Mesothelial cell of epicardium (in vitro differentiated cells): ENCODE measurements at regions not wholly inside any gene's neighbourhood (a gene's known extent, or its start where the extent isn't known, plus 50 kb on each side); places are given as distances from the start of the nearest gene placed in this dataset.

Experiments used
- DNase-seq, 2 experiments: peaks; one replicate each; pipeline ENCODE4 v3.0.0; 2021; ENCODE audit warnings: low spot score in 2 of 2; ENCODE audit not compliant: unreplicated experiment in 2 of 2
- H3K27ac Mint-ChIP-seq: 2 replicates; pipeline ENCODE4 v1.8.0; 2021; ENCODE audit warnings: mixed read lengths
- H3K27me3 Mint-ChIP-seq: 2 replicates; pipeline ENCODE4 v1.8.0; 2021; ENCODE audit warnings: low read depth, mixed read lengths
- H3K36me3 Mint-ChIP-seq: 2 replicates; pipeline ENCODE4 v1.8.0; 2021; ENCODE audit warnings: mixed read lengths
- H3K4me1 Mint-ChIP-seq: 2 replicates; pipeline ENCODE4 v1.8.0; 2021; ENCODE audit warnings: mixed read lengths
- H3K4me3 Mint-ChIP-seq: 2 replicates; pipeline ENCODE4 v1.8.0; 2021; ENCODE audit warnings: mild to moderate bottlenecking, moderate library complexity, mixed read lengths
- H3K9me3 Mint-ChIP-seq: 2 replicates; pipeline ENCODE4 v1.8.0; 2021; ENCODE audit warnings: mixed read lengths
- TF ChIP-seq, protein P1 (sequence below): fragments of 200-600 bp; sonication (generic); IDR thresholded peaks from one replicate; pipeline ENCODE4 v1.5.0; 2021; ENCODE audit warnings: antibody characterized with exemption; ENCODE audit not compliant: unreplicated experiment

DNA sequence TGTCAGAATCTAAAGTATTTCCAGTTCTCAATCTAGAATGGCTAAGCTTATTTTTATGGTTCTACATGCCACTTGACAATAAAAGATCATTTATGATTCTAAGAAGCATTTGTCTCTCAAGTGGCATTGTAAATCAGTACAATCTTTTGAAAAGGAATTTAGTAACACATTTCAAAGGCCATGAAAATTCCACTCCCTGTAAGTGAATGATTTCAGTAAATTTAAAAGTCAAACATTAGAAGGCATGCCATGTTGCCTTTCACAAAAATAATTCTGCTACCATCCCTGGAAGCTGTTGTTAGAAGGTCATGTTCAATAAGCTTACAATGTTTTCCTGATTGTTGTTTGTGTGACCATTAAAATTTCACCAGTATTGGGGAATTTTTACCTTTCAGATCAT lies 142.9 kb downstream of the RPIA start:
- DNase-seq = no peak

DNA sequence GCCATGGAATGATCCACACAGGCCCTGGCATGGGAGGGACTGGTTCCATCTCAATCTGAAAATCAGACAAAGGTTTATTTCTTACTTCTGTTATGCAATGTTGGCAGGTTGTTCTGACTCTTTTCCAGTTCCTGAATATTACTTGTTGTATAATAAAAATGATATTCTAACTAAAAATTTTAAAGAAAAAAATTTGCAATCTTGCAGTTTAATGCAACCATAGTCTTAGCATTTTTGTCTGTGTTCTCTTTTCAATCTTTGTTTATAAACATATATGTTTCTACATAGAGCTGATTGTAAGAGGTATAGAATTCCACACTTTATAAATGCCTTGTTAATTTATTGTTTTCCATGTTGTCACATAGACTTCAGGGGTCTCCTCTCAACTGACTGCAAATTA lies 143.4 kb downstream of the RPIA start:
- Mint-ChIP-seq H3K27me3 (no peaks in the 10 kb centered on the region), H3K4me1 (no peaks in the 10 kb centered on the region), H3K27ac (no peak overlapping the region), H3K36me3 (no peaks in the 10 kb centered on the region), H3K9me3 (peaks cover 30% of the 10 kb centered on the region), H3K4me3 (no peak overlapping the region)
- DNase-seq = no peak
- TF ChIP-seq, protein P1, sequence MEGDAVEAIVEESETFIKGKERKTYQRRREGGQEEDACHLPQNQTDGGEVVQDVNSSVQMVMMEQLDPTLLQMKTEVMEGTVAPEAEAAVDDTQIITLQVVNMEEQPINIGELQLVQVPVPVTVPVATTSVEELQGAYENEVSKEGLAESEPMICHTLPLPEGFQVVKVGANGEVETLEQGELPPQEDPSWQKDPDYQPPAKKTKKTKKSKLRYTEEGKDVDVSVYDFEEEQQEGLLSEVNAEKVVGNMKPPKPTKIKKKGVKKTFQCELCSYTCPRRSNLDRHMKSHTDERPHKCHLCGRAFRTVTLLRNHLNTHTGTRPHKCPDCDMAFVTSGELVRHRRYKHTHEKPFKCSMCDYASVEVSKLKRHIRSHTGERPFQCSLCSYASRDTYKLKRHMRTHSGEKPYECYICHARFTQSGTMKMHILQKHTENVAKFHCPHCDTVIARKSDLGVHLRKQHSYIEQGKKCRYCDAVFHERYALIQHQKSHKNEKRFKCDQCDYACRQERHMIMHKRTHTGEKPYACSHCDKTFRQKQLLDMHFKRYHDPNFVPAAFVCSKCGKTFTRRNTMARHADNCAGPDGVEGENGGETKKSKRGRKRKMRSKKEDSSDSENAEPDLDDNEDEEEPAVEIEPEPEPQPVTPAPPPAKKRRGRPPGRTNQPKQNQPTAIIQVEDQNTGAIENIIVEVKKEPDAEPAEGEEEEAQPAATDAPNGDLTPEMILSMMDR = no peak

More for the DNA sequence above, 142.9 kb downstream of the RPIA start:
- Mint-ChIP-seq H3K4me3 (no peak overlapping the region), H3K4me1 (no peaks in the 10 kb centered on the region), H3K27me3 (no peaks in the 10 kb centered on the region), H3K36me3 (no peaks in the 10 kb centered on the region), H3K9me3 (peaks cover 28% of the 10 kb centered on the region), H3K27ac (no peak overlapping the region)
- TF ChIP-seq, protein P1 = no peak

DNA sequence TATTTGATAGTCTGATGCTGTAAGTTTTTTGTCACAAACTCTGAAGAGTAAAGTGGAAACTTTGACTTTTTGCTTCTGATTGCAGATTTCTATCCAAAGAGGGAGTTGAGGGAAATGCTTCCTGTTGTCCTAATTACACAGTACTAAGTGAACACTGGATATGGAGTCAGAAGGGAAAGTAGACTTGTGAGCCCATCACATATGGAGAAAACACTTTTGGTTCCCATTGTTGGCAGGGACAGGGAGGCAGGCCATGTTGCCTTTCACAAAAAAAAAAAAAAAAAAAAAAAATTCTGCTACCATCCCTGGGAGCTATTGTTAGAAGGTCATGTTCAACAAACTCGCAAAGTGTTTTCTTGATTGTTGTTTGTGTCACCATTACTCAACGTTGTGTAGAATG lies 144.3 kb downstream of the RPIA start:
- Mint-ChIP-seq H3K4me3 (no peak overlapping the region), H3K4me1 (no peaks in the 10 kb centered on the region), H3K36me3 (no peaks in the 10 kb centered on the region), H3K27ac (no peak overlapping the region), H3K9me3 (peaks cover 35% of the 10 kb centered on the region), H3K27me3 (no peaks in the 10 kb centered on the region)
- no peak for DNase-seq
- TF ChIP-seq, protein P1 = no peak

DNA sequence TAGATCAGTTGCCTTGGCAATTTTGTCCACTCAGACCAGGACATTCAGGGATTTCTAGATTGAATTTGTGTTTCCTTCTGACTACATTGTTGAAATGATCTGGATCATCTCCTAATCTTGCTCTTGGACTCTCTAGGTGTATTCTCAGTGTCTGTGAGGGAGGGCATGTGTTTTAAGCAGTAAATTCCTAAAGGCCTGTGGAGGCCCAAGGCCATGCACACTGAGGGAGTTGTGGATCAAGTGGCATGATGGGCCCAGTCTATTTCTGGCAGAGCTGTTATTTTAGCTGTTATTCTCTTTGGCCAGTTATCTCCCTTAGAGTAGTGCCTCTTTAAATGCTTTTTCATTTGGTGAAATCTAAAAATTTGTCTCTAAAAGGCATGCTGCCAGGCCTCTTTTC lies 144.9 kb downstream of the RPIA start:
- Mint-ChIP-seq H3K27ac (no peak overlapping the region), H3K27me3 (no peaks in the 10 kb centered on the region), H3K9me3 (peaks cover 39% of the 10 kb centered on the region), H3K4me3 (no peak overlapping the region), H3K4me1 (no peaks in the 10 kb centered on the region), H3K36me3 (no peaks in the 10 kb centered on the region)
- TF ChIP-seq, protein P1 = no peak
- DNase-seq = no peak

DNA sequence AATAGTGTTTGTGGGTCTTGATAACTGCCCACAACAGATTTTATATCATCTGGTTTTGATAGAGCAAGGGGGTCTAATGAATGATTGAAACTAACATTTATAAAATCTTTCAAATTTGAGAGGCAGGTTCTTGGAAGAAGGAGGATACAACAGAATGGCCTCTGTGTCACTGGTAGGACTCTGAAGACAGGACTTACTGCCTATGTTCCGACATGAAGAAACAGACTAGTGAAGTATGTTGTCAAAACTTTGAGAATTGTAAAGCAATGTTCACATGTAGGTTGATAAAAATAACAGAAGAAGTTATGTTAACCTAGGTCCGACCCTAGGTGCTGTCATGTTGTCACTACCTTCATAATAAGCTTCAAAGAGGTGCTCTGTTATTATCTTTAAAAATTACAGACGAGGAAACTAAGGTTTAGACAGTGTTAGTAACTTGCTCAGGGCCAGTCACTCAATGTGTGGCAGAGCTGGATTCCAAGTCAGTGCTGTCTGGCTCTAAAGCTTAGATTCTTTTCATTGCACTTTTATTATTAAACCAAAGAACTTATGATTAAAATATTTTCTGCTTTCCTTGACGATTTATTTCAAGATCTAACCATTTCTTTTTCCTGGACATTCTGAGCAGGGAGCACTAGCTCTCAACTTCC lies 146.2 kb downstream of the RPIA start:
- H3K27ac Mint-ChIP-seq = no peak overlapping the region
- no peaks in the 10 kb centered on the region for H3K36me3 Mint-ChIP-seq
- H3K27me3 Mint-ChIP-seq = peaks cover 2% of the 10 kb centered on the region
- H3K4me1 Mint-ChIP-seq = no peaks in the 10 kb centered on the region
- DNase-seq = no peak
- TF ChIP-seq, protein P1 = no peak
- H3K9me3 Mint-ChIP-seq = peaks cover 41% of the 10 kb centered on the region
- no peak overlapping the region for H3K4me3 Mint-ChIP-seq
